ENCODE measurements at regions not wholly inside any gene's neighbourhood (a gene's known extent, or its start where the extent isn't known, plus 50 kb on each side); places are given as distances from the start of the nearest gene placed in this dataset.

DNA sequence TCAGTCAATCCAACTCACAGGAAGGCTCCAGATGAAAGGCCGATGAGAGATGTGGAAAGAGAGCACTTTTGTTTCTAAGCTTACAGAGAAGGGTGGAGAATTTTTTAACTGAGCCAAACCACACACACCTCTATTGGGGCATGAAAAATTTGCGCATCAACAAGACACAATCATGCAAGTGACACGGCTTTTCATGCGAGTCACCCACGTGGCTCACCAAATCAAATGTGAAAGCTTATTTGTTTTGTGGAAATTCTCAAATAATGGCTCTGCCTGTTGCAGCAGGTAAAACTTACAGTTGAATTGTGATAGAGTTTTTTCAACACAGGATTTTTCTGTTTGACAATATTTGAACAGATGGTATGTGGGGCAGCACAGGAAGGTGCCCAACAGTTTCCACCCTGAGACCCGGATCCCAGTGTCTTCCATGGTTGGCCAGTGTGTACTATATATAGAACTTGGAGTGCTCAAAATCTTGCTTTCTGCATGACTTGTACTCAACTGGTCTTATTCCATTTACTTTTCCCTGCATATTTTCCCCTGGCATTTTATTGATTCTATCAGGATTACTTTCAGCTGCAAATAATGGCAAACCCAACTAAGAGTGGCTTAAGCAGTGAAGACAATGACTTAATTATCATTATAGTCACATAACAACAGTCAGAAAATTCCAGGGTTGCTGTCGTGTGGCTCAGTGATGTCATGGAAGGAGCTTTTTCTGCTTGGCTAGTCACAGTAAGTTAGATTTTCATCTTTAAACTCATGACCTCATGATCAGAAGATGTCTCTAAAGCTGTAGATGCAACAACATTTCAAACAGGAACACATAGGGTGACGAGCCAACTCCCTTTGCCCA, 90.6 kb upstream of the SIM2 start:
- H3K4me3 Mint-ChIP-seq: no peak overlapping the region
- Histone ChIP-seq H3K4me3 (replicated peaks in 1 of 3; ENCODE audit: low read depth in 2 of 3, low read length in 3 of 3) (no peak overlapping the region), H3K27me3 (ENCODE audit: control insufficient read depth in 2 of 2, insufficient read depth in 2 of 2, low read length in 2 of 2) (no peaks in the 10 kb centered on the region), H4K20me1 (ENCODE audit: insufficient read depth, low read length) (no peaks in the 10 kb centered on the region), H3K79me2 (ENCODE audit: insufficient read depth, low read length) (no peaks in the 10 kb centered on the region), H3K27ac (ENCODE audit: low read depth in 1 of 2, low read length in 2 of 2) (no peak overlapping the region), H3K4me2 (replicated peaks; ENCODE audit: extremely low read depth, low read length, poor library complexity, severe bottlenecking) (no peak overlapping the region), H3K9ac (ENCODE audit: insufficient read depth, low read length, poor library complexity, severe bottlenecking) (no peak overlapping the region), H3K4me1 (ENCODE audit: control insufficient read depth in 1 of 2, insufficient read depth in 2 of 2, low read length in 2 of 2) (no peaks in the 10 kb centered on the region), H3K36me3 (replicated peaks in 1 of 2; ENCODE audit: control insufficient read depth in 1 of 2, insufficient read depth in 2 of 2, low read length in 2 of 2) (no peaks in the 10 kb centered on the region), H3K9me3 (replicated peaks in 1 of 2; ENCODE audit: control insufficient read depth in 1 of 2, insufficient read depth in 1 of 2, low read length in 2 of 2) (peaks cover 0 to 2% of the 10 kb centered on the region in 2 donors), H2AFZ (ENCODE audit: insufficient read depth, low read depth, low read length, poor library complexity, severe bottlenecking) (no peak overlapping the region)
- H3K27ac Mint-ChIP-seq: no peak overlapping the region
- no peaks in the 10 kb centered on the region for H3K36me3 Mint-ChIP-seq
- no peak for DNase-seq
- intact Hi-C loops (cut with micrococcal nuclease): no loop called here
- peaks cover 0 to 13% (median 12%) of the 10 kb centered on the region in 3 donors for H3K27me3 Mint-ChIP-seq (ENCODE audit: low read depth in 3 of 3)
- peaks cover 0 to 12% (median 6%) of the 10 kb centered on the region in 7 donors for H3K9me3 Mint-ChIP-seq
- TF ChIP-seq CTCF (IDR thresholded peaks at IDR 0.05): no peak
- H3K4me1 Mint-ChIP-seq: no peaks in the 10 kb centered on the region
- WGBS (ENCODE audit: insufficient coverage): 67% methylated on average over 2 of the region's 8 CpGs

GRCh38 chr21:36608897-36609225, 90.1 kb upstream of the SIM2 start:
- intact Hi-C loops (cut with micrococcal nuclease): no loop called here
- H3K9me3 ChIP-seq (replicated peaks in 1 of 2; ENCODE audit: control insufficient read depth in 1 of 2, insufficient read depth in 1 of 2, low read length in 2 of 2): peaks cover 0 to 6% of the 10 kb centered on the region in 2 donors
- Mint-ChIP-seq H3K36me3 (no peaks in the 10 kb centered on the region), H3K27ac (no peak overlapping the region), H3K4me1 (no peaks in the 10 kb centered on the region), H3K9me3 (peaks cover 0 to 13% (median 7%) of the 10 kb centered on the region in 7 donors), H3K4me3 (no peak overlapping the region), H3K27me3 (ENCODE audit: low read depth in 3 of 3) (peaks cover 0 to 13% (median 12%) of the 10 kb centered on the region in 3 donors)
- no peak overlapping the region for H3K4me3 ChIP-seq (replicated peaks in 1 of 3; ENCODE audit: low read depth in 2 of 3, low read length in 3 of 3)
- no peaks in the 10 kb centered on the region for H3K4me1 ChIP-seq (ENCODE audit: control insufficient read depth in 1 of 2, insufficient read depth in 2 of 2, low read length in 2 of 2)
- H3K4me2 ChIP-seq (replicated peaks; ENCODE audit: extremely low read depth, low read length, poor library complexity, severe bottlenecking): no peak overlapping the region
- no peaks in the 10 kb centered on the region for H3K27me3 ChIP-seq (ENCODE audit: control insufficient read depth in 2 of 2, insufficient read depth in 2 of 2, low read length in 2 of 2)
- no peaks in the 10 kb centered on the region for H3K79me2 ChIP-seq (ENCODE audit: insufficient read depth, low read length)
- TF ChIP-seq CTCF (IDR thresholded peaks at IDR 0.05): no peak
- H3K9ac ChIP-seq (ENCODE audit: insufficient read depth, low read length, poor library complexity, severe bottlenecking): no peak overlapping the region
- no peak for DNase-seq
- H3K36me3 ChIP-seq (replicated peaks in 1 of 2; ENCODE audit: control insufficient read depth in 1 of 2, insufficient read depth in 2 of 2, low read length in 2 of 2): no peaks in the 10 kb centered on the region
- H4K20me1 ChIP-seq (ENCODE audit: insufficient read depth, low read length): no peaks in the 10 kb centered on the region
- H3K27ac ChIP-seq (ENCODE audit: low read depth in 1 of 2, low read length in 2 of 2): no peak overlapping the region
- no CpG with 5 or more reads among the region's 1 CpG for WGBS (ENCODE audit: insufficient coverage)
- no peak overlapping the region for H2AFZ ChIP-seq (ENCODE audit: insufficient read depth, low read depth, low read length, poor library complexity, severe bottlenecking)

All from CD14-positive monocyte (primary cell).